ENCODE measurements at regions not wholly inside any gene's neighbourhood (a gene's known extent, or its start where the extent isn't known, plus 50 kb on each side); places are given as distances from the start of the nearest gene placed in this dataset.

GRCh38 chr20:40844332-40844731 lies 155.3 kb upstream of the MAFB start:
- no peak overlapping the region for H2AFZ ChIP-seq (ENCODE audit: low read depth, low read length)
- intact Hi-C loops (cut with micrococcal nuclease) (no loop called here), dilution Hi-C loops (cut with MboI; ENCODE audit: extremely low pct_ligation_motif_present, low sequenced_read_pairs) (no loop called here)
- H3K4me1 ChIP-seq (ENCODE audit: control insufficient read depth, extremely low read depth, insufficient read depth, low read length), result no peaks in the 10 kb centered on the region
- H4K20me1 ChIP-seq (replicated peaks; ENCODE audit: control insufficient read depth, extremely low read depth, insufficient read depth, low read length), result no peaks in the 10 kb centered on the region
- FAIRE-seq (no peak), DNase-seq (ENCODE audit: low read depth, low spot score) (no peak)
- no peaks in the 10 kb centered on the region for H3K9me1 ChIP-seq (replicated peaks; ENCODE audit: control insufficient read depth, extremely low read depth, insufficient read depth, low read length)
- no peak overlapping the region for H3K4me3 ChIP-seq (replicated peaks in 1 of 3; ENCODE audit: insufficient read depth in 1 of 3, low read depth in 1 of 3, low read length in 3 of 3)
- no peak overlapping the region for H3K4me2 ChIP-seq (ENCODE audit: insufficient read depth, low read length)
- no peak overlapping the region for H3K27ac ChIP-seq (ENCODE audit: insufficient read depth, low read depth, low read length)
- H3K9ac ChIP-seq (replicated peaks; ENCODE audit: extremely low read depth, insufficient read depth, low read length), result no peak overlapping the region
- POLR2A ChIA-PET, result no interaction called here
- H3K79me2 ChIP-seq (ENCODE audit: control insufficient read depth, insufficient read depth, low read length), result no peaks in the 10 kb centered on the region
- BruUV-seq (replicated peaks), result no TSS peak
- H3K9me3 ChIP-seq (replicated peaks; ENCODE audit: control insufficient read depth, insufficient read depth, low read length), result no peaks in the 10 kb centered on the region
- H3K27me3 ChIP-seq (ENCODE audit: control insufficient read depth in 2 of 2, insufficient read depth in 2 of 2, low read length in 2 of 2), result no peaks in the 10 kb centered on the region
- no peaks in the 10 kb centered on the region for H3K36me3 ChIP-seq (ENCODE audit: control insufficient read depth in 2 of 2, extremely low read depth in 1 of 2, insufficient read depth in 2 of 2, low read length in 2 of 2)
- TF ChIP-seq GATA2 (IDR thresholded peaks at IDR 0.05; ENCODE audit: insufficient read depth, insufficient read length, low read depth, low read length) (no peak), POLR2A (IDR thresholded peaks at IDR 0.05; ENCODE audit: low read depth, low read length) (no peak), FOS (IDR thresholded peaks at IDR 0.05; ENCODE audit: borderline replicate concordance, insufficient read depth, low read length) (no peak), EZH2 (IDR thresholded peaks at IDR 0.05; ENCODE audit: borderline replicate concordance, low read depth, low read length, severe bottlenecking) (no peak), JUN (IDR thresholded peaks at IDR 0.05; ENCODE audit: borderline replicate concordance, insufficient read depth, insufficient read length, low read depth) (no peak), POLR2AphosphoS5 (IDR thresholded peaks at IDR 0.05; ENCODE audit: insufficient read depth, low read depth, low read length) (no peak), MYC (IDR thresholded peaks at IDR 0.05; ENCODE audit: low read depth, low read length) (no peak)
- TF ChIP-seq, protein P1, sequence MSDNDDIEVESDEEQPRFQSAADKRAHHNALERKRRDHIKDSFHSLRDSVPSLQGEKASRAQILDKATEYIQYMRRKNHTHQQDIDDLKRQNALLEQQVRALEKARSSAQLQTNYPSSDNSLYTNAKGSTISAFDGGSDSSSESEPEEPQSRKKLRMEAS (IDR thresholded peaks at IDR 0.05; ENCODE audit: insufficient read depth, insufficient read length), result no peak
- TF ChIP-seq, protein P2, sequence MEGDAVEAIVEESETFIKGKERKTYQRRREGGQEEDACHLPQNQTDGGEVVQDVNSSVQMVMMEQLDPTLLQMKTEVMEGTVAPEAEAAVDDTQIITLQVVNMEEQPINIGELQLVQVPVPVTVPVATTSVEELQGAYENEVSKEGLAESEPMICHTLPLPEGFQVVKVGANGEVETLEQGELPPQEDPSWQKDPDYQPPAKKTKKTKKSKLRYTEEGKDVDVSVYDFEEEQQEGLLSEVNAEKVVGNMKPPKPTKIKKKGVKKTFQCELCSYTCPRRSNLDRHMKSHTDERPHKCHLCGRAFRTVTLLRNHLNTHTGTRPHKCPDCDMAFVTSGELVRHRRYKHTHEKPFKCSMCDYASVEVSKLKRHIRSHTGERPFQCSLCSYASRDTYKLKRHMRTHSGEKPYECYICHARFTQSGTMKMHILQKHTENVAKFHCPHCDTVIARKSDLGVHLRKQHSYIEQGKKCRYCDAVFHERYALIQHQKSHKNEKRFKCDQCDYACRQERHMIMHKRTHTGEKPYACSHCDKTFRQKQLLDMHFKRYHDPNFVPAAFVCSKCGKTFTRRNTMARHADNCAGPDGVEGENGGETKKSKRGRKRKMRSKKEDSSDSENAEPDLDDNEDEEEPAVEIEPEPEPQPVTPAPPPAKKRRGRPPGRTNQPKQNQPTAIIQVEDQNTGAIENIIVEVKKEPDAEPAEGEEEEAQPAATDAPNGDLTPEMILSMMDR (IDR thresholded peaks at IDR 0.05; ENCODE audit: extremely low read depth in 1 of 2, insufficient read depth in 1 of 2, low read depth in 1 of 2, low read length in 2 of 2), result no peak
- CTCF ChIA-PET, result no interaction called here
